Mucosa of gallbladder (tissue), 1 donor: ENCODE measurements at regions not wholly inside any gene's neighbourhood (a gene's known extent, or its start where the extent isn't known, plus 50 kb on each side); places are given as distances from the start of the nearest gene placed in this dataset.

Experiments
- DNase-seq: peaks from one replicate; pipeline ENCODE4 v3.0.0-alpha.2; 2020; ENCODE audit warnings: low spot score
- donor health status: DM: no; HTN: no; CAD: no.

GRCh38 chr22:48702573-48703264 lies 1125.0 kb downstream of the BRD1 start:
- DNase-seq: no peak

DNA sequence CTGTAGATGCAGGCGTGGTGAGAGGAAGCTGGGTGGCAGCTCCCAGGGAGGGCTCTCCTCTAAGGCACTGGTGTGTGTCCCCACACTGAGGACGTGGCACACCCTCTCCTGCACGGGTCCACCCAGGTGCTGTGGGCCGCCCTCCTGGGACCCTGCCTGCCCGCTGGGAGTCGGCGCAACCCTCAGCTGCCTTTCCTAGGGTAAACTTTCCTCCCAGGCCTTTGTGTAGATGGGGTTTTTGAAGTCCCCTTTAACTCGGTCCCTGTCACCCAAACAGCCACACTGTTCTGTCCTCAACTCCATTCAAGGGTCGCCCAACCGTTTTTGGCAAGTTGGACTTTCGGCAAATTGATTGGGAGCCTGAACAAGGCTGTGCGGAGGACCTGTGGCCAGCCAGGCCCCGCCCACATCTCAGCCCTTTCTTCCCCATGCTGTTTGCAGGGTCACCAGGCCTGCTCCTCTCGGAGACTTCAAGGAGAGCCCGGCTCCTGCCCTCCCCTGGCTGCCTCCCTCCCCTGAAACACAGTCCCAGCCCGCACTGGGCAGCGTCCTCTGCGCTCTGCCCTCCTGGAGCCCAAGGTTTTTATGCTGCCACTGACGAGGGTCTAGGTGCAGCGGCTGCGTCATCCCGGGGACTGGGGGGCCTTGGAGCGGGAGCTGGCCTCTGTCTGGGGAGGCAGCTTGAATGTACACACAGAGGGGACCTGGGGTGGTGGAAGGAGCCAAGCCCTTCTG lies 1126.2 kb downstream of the BRD1 start:
- no peak for DNase-seq

- DNase-seq: no peak
Measured at GRCh38 chr22:48700566-48701295, 1126.9 kb downstream of the BRD1 start.

GRCh38 chr22:48700180-48700565 lies 1127.5 kb downstream of the BRD1 start:
- DNase-seq: no peak

DNA sequence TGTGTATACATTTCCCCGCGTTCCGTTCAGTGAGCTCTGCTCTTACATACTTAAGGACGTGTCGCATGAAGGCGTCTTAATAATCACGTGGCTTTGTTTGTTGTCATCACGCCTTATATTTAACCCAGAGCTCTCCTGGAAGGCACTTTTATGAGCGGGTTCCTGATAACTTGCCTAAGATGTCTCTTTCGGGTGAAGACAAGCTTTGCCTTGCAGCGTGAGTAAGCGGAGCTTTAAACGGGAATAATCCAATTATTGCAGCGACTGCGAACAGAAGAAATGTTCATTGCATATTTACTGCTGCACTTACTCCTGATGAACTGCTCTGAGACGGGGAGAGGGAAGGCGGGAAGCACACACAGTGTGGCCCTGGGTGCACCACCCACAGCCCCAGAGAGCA lies 1128.2 kb downstream of the BRD1 start:
- DNase-seq: no peak

GRCh38 chr22:48698618-48699017 lies 1129.1 kb downstream of the BRD1 start:
- DNase-seq: no peak

DNA sequence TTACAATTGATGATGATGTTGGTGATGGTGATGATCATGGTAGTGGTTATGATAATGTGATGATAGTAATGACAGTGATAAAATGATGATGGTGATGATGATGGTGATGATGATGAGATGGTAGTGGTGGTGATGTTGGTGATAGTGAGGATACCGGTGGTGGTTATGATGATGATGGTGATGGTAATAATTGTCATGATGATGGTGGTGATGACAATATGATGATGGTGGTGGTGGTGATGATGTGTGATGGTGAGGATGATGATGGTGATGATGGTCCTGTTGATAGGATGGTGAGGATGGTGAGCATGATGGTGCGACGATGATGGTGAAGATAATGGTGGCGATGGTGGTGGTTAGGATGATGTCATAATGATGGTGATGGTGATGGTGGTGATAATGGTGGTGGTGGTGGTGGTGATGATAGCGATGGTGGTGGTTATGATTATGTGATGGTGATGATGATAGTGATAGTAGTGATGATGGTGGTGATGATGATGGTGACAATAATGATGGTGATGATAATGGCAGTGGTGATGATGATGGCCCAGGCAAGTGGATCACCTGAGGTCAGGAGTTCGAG lies 1129.9 kb downstream of the BRD1 start:
- no peak for DNase-seq

- DNase-seq: no peak
Measured at GRCh38 chr22:48697223-48697622, 1130.5 kb downstream of the BRD1 start.

DNA sequence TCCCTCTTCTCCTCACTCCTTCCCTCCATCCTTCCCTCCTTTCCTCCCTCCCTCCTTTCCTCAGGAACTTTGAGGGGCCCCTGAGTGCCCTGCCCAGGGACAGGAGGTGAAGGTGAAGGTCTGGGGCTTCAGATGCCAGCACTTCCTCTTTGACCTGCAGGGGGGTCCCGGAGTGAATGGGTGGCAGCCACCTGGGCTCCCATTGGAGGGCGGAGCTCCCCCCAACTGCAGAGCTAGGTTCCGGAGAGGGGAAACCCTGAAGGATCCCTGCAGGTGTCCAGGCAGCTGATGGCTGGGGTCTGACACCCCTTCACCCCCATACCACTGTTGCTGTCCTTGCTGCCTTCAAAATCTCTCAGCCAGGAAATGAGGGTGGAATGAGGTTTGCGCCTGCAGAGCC lies 1131.3 kb downstream of the BRD1 start:
- no peak for DNase-seq

DNA sequence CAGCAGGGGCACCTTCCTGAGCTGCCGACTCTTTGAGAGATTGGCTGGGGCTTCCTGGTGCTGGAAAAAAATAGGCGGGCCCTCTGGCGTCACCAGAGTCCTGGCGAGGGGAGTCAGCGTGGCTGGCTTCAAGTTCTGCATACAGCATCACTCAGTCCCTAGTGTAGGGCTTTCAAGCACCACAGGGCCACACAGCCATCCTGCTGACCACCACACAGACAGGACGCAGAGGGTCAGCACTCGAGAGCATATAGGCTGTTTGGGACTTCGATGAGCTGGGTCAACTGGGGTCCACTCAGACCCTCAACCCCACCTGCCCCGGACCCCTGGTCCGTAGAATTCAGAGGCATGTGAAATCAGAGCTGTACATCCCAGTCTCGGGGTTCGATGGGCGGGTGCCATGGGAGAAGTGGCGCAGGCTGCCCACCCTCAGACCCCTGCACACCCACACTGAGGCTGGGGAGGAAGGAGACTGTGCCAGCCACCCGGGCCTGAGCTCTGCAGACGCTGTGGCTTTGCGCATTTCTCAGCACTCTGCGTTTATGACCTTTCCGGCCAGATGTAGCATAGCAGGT lies 1131.9 kb downstream of the BRD1 start:
- DNase-seq: no peak

DNA sequence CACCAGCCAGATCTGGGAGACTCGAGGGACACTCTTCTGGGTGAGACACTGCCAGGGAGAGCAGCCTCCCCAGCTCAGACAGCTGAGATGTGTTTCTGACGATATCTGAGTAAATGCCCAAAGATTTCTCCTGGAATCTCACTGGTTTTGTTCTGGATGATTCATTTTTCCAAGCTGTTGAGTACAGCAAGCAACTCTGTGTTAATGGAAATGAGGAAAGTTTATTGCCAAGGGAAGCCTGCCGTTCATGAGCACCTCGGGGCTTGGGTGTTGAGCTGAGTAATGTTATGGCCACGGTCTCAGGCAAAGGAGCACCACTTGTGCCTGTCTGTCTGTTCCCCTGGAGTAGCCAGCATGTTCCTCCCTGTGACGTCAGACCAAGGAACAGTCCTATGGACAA lies 1132.4 kb downstream of the BRD1 start:
- no peak for DNase-seq

- DNase-seq: no peak
Measured at GRCh38 chr22:48694296-48694883, 1133.3 kb downstream of the BRD1 start.

DNA sequence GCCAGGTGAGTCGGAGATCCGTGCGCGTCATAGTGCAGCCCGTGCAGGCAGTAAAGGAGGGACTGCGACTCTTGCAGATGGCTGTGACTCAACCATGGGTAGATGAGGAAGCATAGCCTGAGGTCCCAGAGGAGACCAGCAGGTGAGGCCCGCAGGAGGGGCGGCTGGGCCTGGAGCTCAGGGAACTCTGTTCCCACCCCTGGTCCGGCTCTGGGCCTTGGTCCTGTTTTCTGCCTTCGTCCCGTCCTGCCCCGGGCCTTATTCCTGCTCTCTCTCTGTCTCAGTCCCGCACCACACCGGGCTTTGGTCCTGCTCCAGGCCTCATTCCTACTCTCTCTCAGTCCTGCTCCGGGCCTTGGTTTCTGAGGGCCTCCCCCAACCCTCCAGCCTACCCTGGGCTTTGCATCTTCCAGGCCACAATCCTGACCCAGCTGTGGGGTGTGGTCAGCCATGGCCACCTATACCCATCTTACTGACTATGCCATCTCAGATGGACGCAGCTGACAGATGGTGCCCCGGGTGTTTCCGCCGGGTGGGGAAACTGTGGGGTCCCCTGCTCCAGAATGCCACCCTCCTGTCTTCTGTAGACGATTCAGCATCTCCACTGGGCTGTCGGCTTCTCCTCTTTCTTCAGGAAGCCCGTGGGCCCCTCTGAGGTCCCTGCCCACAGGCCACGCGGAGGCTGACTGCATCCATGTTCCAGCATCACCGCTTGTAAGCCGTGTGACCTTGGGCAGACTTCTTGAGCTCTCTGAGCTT lies 1134.1 kb downstream of the BRD1 start:
- no peak for DNase-seq

DNA sequence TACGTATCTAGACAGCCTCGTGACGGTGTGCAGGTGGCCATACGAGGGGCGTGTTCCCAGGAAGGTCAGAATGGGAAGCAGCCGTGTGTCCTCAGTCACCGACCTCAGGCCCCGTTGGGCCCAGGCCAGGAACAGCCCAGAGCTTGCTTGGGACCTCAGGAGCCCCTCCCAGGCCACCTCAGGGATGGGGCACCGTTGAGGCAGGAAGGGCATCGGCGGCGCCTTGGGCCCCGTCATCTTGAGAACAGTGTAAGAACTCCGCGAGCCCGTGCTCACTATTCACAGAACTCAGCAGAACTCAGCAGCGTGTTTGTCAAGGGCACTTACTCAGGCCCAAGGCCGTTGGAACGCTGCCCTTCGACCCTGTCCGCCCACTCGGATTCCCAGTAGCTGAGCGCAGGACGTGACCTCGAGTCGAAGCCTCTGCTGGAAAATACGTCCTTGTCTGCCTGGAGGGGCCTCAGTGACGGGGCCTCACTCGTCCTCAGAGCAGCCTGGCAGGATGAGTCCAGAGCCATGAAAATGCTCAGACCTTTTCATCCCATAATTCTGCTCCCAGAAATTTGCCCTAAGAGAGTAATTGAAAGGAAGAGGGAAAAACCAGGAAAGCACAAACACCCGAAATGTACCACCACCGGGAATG lies 1134.8 kb downstream of the BRD1 start:
- no peak for DNase-seq

DNA sequence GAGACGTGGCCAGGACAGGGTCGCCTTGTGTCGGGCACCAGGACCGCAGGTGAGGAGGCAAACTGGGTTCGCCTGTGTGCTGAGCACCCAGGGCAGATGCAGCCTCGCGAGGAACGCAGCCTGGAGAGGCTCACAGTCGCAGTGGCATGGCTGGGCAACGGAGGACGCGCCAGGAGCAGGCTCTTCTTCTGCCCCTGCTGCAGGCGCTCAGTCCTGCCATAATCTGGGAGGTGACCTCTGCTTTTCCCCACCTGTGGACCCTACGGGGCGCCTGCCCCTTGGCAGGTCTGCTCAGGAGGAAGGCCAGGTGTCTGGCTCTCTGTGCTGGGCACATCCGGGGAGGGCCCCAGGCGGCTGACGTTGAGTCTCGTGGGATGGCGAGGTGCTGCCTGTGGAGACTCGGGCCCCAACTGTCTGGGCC lies 1136.2 kb downstream of the BRD1 start:
- no peak for DNase-seq

DNA sequence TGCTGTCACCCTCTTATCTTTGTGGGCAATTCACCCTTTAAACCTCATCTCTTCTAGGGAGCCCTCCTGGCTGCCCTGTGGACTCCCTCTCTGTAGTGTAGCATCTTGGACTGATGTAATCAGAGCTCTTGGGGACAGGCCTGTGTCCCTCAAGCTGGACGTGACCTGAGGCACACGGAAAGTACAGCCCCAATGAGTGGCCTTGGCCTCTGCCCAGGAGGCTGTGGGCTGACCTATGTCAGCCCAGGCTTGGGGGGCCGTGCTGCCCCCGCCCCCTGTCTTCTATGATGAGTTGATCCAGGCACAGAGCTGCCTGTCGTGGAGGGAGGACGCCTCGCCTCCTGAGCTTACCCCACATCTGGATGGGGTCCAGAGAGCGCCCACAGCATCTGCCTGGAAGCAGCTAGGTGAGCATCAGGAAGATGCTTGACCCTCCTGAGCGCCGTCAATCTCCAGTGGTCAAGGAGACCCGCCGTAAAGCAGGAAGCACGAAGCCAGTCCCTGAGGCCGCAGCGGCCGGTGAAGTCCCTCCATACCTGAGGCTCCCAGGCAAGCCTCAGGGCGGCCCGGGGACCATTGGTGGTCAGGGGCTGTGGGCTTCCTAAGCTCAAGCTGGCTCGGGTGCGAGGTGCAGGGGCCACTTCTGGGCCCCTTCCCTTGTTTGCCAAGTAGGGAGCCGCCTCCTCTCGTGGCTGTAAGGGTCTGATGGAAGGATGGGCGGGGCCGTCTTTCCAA lies 1136.9 kb downstream of the BRD1 start:
- DNase-seq: no peak

GRCh38 chr22:48689206-48689605 lies 1138.5 kb downstream of the BRD1 start:
- DNase-seq: no peak

DNA sequence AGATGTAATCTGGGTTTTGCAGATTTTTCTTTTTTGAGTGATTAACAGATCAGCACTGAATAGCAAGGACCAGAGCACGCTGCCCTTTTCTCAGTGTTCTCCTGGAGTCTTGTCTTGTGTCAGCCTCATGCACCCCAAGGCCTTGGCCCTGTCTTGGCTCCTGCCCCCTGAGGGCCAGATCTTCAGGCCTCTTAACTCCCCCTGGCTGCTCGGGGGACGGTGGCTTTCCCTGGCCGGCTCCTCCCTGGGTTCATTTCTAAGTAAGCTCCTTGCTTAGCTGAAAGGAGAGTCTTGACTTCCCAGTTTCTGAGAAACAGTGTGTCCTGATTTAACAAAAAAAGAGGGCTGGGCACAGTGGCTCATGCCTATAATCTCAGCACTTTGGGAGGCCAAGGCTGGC lies 1139.3 kb downstream of the BRD1 start:
- DNase-seq: no peak

DNA sequence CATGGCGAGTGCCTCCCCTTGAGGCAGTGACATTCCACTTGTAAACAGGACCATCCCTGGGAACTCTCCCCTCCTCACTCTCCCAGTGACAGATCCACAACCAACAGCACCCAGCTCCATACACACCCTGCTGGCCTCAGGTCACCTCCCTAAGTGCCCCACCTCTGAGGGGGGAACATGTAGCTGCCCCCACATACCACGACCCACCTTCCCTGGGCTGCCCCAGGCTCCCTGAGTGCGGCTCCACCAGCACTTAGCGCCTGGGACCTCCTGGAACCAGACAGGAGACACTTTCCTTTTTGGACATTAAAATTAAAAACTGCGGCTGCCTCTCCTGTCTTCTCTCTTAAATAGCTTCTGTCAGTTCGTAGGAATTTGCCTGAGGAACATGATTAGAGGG lies 1140.1 kb downstream of the BRD1 start:
- no peak for DNase-seq
